Stimulated activated naive CD8-positive, alpha-beta T cell treated with anti-CD3 and anti-CD28 coated beads, Interleukin-15, Interleukin-2, amounts not matched to agents 100 U/mL and 50 U/mL, for 24 hours (primary cell): ENCODE measurements at regions not wholly inside any gene's neighbourhood (a gene's known extent, or its start where the extent isn't known, plus 50 kb on each side); places are given as distances from the start of the nearest gene placed in this dataset.
"Not testable (repeated sequence)": the region's sequence is repeated elsewhere in the genome, so short reads cannot be mapped to it uniquely, and the experiment has no call there.

Source experiments
- ATAC-seq: fragments of 150-1000 bp; cut with Tn5 transposase; one replicate; pipeline ENCODE4 v1.10.0; 2021
- DNase-seq: peaks from one replicate; pipeline ENCODE4 v3.0.0; 2021

- not testable (repeated sequence) for DNase-seq, ATAC-seq
Observed at GRCh38 chr2:242108797-242109500, 239.4 kb downstream of the RTP5 start.

DNA sequence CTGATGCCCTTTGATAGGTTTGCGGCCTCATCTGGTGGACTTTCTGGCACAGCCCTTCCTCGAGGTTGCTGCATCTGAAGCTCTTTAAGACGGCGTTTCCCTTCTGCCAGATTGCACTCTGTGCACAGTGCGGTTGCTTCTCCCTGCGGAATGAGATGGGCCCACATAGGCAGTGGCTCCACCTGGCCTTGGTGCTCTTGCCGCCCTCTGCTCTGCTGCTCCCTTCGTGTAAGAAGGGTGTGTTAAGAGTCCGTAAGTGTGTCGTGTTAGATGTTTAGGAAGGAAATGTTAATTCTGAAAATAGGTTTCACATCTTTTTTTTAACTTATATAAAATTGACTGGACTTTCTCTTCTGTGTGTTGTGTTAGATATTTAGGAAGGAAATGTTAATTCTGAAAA is 240.3 kb downstream of the RTP5 start:
- peak; percentile 14 for ATAC-seq
- DNase-seq, result not testable (repeated sequence)

- not testable (repeated sequence) for ATAC-seq, DNase-seq
Observed at GRCh38 chr2:242111954-242112353, 242.4 kb downstream of the RTP5 start.

- ATAC-seq, DNase-seq: not testable (repeated sequence)
Observed at GRCh38 chr2:242113492-242113891, 244.0 kb downstream of the RTP5 start.

GRCh38 chr2:242116676-242117075 is 247.1 kb downstream of the RTP5 start:
- not testable (repeated sequence) for ATAC-seq, DNase-seq

- peak; percentile 65 for ATAC-seq
- DNase-seq, result not testable (repeated sequence)
Observed at GRCh38 chr2:242117305-242117704, 247.8 kb downstream of the RTP5 start.

DNA sequence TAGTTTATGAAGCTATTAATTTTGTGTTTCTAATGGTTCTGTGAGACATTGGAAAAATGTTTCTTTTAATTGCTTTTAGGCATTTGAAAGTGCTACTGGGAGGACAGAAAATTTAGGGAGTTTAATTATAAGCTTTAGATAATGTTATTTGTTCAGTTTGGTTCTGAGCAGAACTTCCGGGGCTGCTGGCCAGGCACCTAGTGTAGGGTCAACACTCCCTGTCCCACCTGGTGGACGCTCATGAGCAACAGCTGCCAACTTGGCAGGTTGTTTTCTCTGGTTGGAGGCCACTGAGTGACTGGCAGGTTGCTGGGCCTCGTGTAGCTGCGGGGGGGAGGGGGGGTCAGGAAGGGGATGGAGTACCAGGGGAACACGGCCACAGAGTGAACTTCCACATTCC is 250.2 kb downstream of the RTP5 start:
- ATAC-seq, DNase-seq: not testable (repeated sequence)

DNA sequence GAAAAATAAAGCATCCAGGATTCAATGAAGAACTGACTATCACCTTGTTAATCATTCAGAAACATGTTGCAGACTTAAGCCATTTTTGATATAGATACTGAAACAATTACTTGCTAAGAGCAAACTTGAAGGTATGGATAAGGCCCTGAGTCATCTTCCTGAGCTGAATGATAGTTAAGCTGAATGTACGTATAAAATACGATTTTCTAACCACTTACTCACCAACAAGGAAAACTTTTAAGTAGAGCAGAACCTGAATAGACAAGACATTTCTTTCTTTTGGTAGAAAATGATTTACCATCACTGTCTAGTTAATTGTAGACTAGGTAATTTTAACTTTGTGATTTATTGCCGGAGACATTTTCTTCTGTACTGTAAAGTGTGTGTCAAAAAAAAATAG is 261.2 kb downstream of the RTP5 start:
- not testable (repeated sequence) for ATAC-seq, DNase-seq

DNA sequence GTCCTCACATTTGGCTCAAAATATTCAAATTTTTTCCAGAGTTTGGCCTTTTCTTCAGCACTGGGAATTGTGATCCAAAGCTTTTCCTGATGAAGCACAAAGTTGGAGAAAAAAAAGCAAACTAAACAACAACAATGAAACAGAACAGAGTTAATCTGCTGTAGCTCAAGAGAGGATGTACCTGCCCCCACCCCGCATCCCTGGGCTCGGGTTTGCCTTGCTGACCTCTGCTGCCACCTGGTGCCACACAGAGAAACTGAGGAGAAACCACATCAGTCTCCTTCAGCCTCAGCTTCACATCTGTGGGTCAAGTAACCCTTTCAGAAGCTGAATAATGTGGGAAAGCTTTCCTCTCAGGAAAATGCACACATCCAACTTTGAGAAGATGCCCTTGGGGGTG is 290.4 kb downstream of the RTP5 start:
- not testable (repeated sequence) for ATAC-seq

DNA sequence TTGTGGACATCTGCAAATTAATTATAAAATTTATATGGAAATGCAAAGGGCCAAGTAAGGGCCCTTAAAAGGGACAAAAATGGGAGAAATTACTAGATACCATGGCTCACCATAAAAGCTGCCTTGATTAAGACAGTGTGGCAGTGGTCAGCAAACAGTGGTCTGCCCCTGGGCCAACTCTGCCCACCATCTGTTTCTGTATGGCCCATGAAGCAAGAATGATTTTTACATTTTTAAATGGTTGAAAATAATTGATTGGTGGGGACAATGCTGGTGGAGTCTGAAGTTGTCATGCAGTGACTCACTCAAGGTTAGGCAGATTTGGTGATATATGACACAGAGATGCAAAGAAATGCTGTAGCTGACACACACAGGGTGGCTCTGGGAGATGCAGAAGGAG is 295.6 kb downstream of the RTP5 start:
- not testable (repeated sequence) for DNase-seq, ATAC-seq

More for the DNA sequence above, 290.4 kb downstream of the RTP5 start:
- DNase-seq, result not testable (repeated sequence)

DNA sequence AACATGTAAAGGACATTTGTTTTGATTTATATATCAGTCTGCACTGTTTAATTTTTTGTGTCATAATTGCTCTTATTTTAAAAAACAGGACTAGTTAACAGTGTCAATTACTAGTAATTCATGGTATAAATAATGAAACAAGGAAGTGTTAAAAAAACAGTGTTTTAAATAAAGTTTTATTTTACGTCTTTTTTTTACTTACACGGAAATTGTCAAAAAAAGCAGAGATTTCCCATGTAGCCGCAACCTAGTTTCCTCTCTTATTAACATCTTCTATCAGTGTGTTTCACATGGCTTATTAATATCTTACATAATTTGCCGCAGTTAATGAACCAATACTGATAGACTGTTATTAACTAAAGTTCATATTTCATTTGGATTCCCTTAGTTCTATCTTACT is 301.8 kb downstream of the RTP5 start:
- DNase-seq, ATAC-seq: not testable (repeated sequence)
